ENCODE measurements at regions not wholly inside any gene's neighbourhood (a gene's known extent, or its start where the extent isn't known, plus 50 kb on each side); places are given as distances from the start of the nearest gene placed in this dataset.

DNA sequence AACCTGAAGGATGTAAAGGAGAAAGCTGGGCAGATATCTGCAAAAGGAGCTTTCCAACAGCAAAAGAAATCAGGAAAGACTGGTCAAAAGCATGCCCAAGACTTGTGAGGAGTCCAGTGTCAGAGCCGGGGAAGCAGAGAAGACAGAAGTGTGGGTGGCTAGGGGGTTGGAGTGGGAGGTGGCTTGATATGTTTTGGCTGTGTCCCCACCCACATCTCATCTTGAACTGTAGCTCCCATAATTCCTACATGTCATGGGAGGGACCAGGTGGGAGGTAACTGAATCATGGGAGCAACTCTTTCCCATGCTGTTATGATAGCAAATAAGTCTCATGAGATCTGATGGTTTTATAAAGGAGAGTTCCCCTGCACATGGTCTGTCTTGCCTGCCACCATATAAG, 84.9 kb downstream of the INHBA start:
- no peaks in the 10 kb centered on the region for H3F3A ChIP-seq (ENCODE audit: insufficient read depth, low read length, poor library complexity, severe bottlenecking)
- no peaks in the 10 kb centered on the region for H3K27me3 ChIP-seq (ENCODE audit: insufficient read depth, low read depth, low read length)
- H3K4me2 ChIP-seq (ENCODE audit: low read length): no peak overlapping the region
- H3K36me3 ChIP-seq (ENCODE audit: insufficient read depth, low read length): no peaks in the 10 kb centered on the region
- no peaks in the 10 kb centered on the region for H3K9me3 ChIP-seq (ENCODE audit: low read length)
- no peaks in the 10 kb centered on the region for H4K20me1 ChIP-seq (ENCODE audit: insufficient read depth)
- H3K9me2 ChIP-seq (ENCODE audit: insufficient read depth, low read length): no peaks in the 10 kb centered on the region
- H3K27ac ChIP-seq (ENCODE audit: low read length): no peak overlapping the region
- TF ChIP-seq TAF1 (IDR thresholded peaks at IDR 0.05; ENCODE audit: low read depth): no peak
- no peak for TF ChIP-seq MXI1 (conservative IDR thresholded peaks at IDR 0.05; ENCODE audit: poor library complexity, severe bottlenecking)
- no peak for TF ChIP-seq POLR2AphosphoS5 (IDR thresholded peaks at IDR 0.05)
- TF ChIP-seq SMC3 (conservative IDR thresholded peaks at IDR 0.05; ENCODE audit: poor library complexity): no peak
- H3K79me2 ChIP-seq (replicated peaks; ENCODE audit: insufficient read depth, low read length): no peaks in the 10 kb centered on the region
- H3K9ac ChIP-seq (ENCODE audit: low read length): no peak overlapping the region
- no peak overlapping the region for H3K4me3 ChIP-seq (ENCODE audit: low read length)
- no peak overlapping the region for H2AFZ ChIP-seq (ENCODE audit: low read depth, low read length)

DNA sequence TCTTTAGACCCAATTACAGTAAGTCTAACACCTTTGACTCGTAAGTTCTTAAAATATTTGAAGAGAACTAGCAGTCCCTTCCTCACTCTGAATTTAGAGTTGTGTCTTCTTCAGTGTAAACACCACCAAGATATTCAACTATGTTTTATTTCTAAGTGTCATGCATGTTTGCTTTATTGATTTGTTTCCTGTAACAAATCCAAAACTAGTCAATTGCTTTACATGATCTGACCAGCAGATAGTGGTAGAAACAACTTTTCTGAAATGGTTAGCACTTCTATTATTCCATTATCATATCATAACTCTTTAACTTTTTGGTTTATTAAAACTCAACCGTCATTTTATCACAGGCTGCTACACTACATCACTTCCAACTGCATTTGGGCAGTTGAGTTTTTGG, 90.1 kb downstream of the INHBA start:
- Histone ChIP-seq H3F3A (ENCODE audit: insufficient read depth, low read length, poor library complexity, severe bottlenecking) (no peaks in the 10 kb centered on the region), H4K20me1 (ENCODE audit: insufficient read depth) (no peaks in the 10 kb centered on the region), H3K27ac (ENCODE audit: low read length) (no peak overlapping the region), H3K36me3 (ENCODE audit: insufficient read depth, low read length) (no peaks in the 10 kb centered on the region), H2AFZ (ENCODE audit: low read depth, low read length) (no peak overlapping the region), H3K4me3 (ENCODE audit: low read length) (no peak overlapping the region), H3K9me3 (ENCODE audit: low read length) (no peaks in the 10 kb centered on the region), H3K9me2 (ENCODE audit: insufficient read depth, low read length) (no peaks in the 10 kb centered on the region), H3K9ac (ENCODE audit: low read length) (no peak overlapping the region), H3K27me3 (ENCODE audit: insufficient read depth, low read depth, low read length) (no peaks in the 10 kb centered on the region), H3K79me2 (replicated peaks; ENCODE audit: insufficient read depth, low read length) (no peaks in the 10 kb centered on the region), H3K4me2 (ENCODE audit: low read length) (no peak overlapping the region)
- no peak for TF ChIP-seq MXI1 (conservative IDR thresholded peaks at IDR 0.05; ENCODE audit: poor library complexity, severe bottlenecking)
- no peak for TF ChIP-seq TAF1 (IDR thresholded peaks at IDR 0.05; ENCODE audit: low read depth)
- no peak for TF ChIP-seq REST (IDR thresholded peaks at IDR 0.05; ENCODE audit: borderline replicate concordance)
- no peak for TF ChIP-seq RAD21 (conservative IDR thresholded peaks at IDR 0.05)
- no peak for TF ChIP-seq EP300 (conservative IDR thresholded peaks at IDR 0.05; ENCODE audit: poor library complexity, severe bottlenecking)
- no peak for TF ChIP-seq POLR2AphosphoS5 (IDR thresholded peaks at IDR 0.05)
- TF ChIP-seq EZH2 (IDR thresholded peaks at IDR 0.05; ENCODE audit: borderline replicate concordance, insufficient read depth, low read length, poor library complexity, severe bottlenecking): no peak
- TF ChIP-seq CTCF (IDR thresholded peaks at IDR 0.05; ENCODE audit: poor library complexity, severe bottlenecking): no peak
- TF ChIP-seq SMC3 (conservative IDR thresholded peaks at IDR 0.05; ENCODE audit: poor library complexity): no peak

DNA sequence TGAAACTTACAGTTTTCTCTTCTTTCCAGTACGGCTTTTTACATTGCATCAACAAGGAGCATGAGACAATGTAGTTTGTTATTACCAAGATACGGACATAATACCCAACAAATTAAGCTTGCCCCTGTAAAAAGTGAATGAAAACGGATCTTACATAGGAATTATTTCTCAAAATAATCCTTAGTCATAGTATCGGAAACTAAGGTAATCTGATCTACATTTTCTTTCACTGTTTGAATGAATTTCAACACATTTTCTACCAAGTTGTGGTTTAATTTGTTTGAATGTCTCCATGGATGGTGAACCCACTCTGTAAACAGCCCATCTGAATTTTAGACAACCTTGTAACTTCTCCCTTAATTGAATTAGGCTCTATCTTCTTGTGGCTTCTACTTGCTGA, 90.5 kb downstream of the INHBA start:
- Histone ChIP-seq H4K20me1 (ENCODE audit: insufficient read depth) (no peaks in the 10 kb centered on the region), H3F3A (ENCODE audit: insufficient read depth, low read length, poor library complexity, severe bottlenecking) (no peaks in the 10 kb centered on the region), H3K27ac (ENCODE audit: low read length) (no peak overlapping the region), H3K36me3 (ENCODE audit: insufficient read depth, low read length) (no peaks in the 10 kb centered on the region), H3K79me2 (replicated peaks; ENCODE audit: insufficient read depth, low read length) (no peaks in the 10 kb centered on the region), H3K4me2 (ENCODE audit: low read length) (no peak overlapping the region), H3K4me3 (ENCODE audit: low read length) (no peak overlapping the region), H2AFZ (ENCODE audit: low read depth, low read length) (no peak overlapping the region), H3K27me3 (ENCODE audit: insufficient read depth, low read depth, low read length) (no peaks in the 10 kb centered on the region), H3K9ac (ENCODE audit: low read length) (no peak overlapping the region), H3K9me3 (ENCODE audit: low read length) (no peaks in the 10 kb centered on the region), H3K9me2 (ENCODE audit: insufficient read depth, low read length) (no peaks in the 10 kb centered on the region)
- no peak for TF ChIP-seq RAD21 (conservative IDR thresholded peaks at IDR 0.05)
- TF ChIP-seq EP300 (conservative IDR thresholded peaks at IDR 0.05; ENCODE audit: poor library complexity, severe bottlenecking): no peak
- TF ChIP-seq MXI1 (conservative IDR thresholded peaks at IDR 0.05; ENCODE audit: poor library complexity, severe bottlenecking): no peak

Data from neural cell (in vitro differentiated cells).